ENCODE measurements at regions not wholly inside any gene's neighbourhood (a gene's known extent, or its start where the extent isn't known, plus 50 kb on each side); places are given as distances from the start of the nearest gene placed in this dataset.
A peak's percentile ranks its signal among the peaks of the same experiment; 100 is the strongest.

DNA sequence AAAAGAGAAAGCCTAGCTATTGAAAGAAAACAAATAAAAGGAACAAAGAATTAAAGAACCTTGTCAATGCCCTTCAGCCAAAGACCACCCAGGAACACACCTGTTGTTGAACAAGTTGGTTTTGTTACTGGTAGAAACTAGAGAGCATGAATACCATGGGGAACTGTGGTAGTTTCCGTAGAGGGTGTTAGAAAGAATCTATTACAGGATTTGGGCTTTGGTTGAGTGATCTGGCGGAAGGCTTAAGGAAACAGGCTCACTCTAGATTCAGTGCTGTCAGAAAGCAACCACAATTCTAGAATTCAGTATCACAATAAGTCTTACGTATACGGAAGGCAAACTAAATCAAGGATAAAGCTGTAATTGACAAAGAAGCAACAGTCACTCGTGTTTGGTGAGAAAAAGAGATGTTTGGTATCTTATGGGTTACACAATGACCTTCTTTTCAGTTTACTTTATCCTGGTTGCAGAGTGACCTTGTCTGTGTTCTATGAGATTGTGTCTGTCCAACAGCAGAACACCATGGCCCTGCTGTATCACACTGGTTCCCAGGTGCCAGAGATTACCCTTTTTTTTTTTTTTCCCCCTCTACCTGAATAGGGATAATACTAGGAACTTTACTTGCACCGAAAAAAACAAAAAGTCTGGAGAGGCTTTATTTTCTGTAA is 265.9 kb downstream of the SHQ1 start:
- WGBS (ENCODE audit: insufficient coverage, low coverage, low lambda C conversion rate, missing lambda C conversion rate) = 19% methylated on average over 6 of the region's 6 CpGs
- H3K27me3 ChIP-seq = no peaks in the 10 kb centered on the region
- intact Hi-C loops (cut with DNase I) = no loop called here
- no peaks in the 10 kb centered on the region for H3K9me3 ChIP-seq
- H3K4me3 ChIP-seq = no peak overlapping the region
- H3K27ac ChIP-seq = peak overlapping the region in 2 of 3 donors; percentile 38 to 63
- no peaks in the 10 kb centered on the region for H3K36me3 ChIP-seq
- ATAC-seq (peak; percentile 96 to 99 (median 98)), DNase-seq (peak in 1 of 3 donors; percentile 57)
- H3K4me1 ChIP-seq = peaks cover 0 to 15% (median 4%) of the 10 kb centered on the region in 4 donors
- TF ChIP-seq, protein P1, sequence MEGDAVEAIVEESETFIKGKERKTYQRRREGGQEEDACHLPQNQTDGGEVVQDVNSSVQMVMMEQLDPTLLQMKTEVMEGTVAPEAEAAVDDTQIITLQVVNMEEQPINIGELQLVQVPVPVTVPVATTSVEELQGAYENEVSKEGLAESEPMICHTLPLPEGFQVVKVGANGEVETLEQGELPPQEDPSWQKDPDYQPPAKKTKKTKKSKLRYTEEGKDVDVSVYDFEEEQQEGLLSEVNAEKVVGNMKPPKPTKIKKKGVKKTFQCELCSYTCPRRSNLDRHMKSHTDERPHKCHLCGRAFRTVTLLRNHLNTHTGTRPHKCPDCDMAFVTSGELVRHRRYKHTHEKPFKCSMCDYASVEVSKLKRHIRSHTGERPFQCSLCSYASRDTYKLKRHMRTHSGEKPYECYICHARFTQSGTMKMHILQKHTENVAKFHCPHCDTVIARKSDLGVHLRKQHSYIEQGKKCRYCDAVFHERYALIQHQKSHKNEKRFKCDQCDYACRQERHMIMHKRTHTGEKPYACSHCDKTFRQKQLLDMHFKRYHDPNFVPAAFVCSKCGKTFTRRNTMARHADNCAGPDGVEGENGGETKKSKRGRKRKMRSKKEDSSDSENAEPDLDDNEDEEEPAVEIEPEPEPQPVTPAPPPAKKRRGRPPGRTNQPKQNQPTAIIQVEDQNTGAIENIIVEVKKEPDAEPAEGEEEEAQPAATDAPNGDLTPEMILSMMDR (IDR thresholded peaks at IDR 0.05) = no peak
- TF ChIP-seq POLR2A (IDR thresholded peaks at IDR 0.05) = no peak

DNA sequence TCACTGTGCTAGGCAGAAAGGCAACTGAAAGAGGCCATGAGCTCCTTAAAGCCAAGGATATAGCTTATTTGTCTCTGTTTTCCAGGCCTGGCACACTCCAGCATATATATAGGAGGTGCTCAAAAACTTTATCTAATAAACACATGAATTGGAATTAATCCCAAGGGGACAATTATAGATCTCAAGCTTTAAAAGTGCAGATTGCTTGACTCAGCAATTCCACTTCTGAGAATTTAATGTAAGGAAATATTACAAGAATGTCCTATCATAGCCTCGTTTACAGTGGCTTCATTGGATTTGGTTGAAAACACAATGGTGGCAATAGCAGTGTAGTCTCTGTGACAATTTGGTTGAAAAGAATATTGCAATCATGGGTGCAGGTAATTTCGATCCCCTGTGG is 267.3 kb downstream of the SHQ1 start:
- DNase-seq (no peak), ATAC-seq (no peak)
- H3K27ac ChIP-seq = no peak overlapping the region
- H3K4me3 ChIP-seq = no peak overlapping the region
- H3K4me1 ChIP-seq = peaks cover 0 to 15% (median 4%) of the 10 kb centered on the region in 4 donors
- H3K9me3 ChIP-seq = no peaks in the 10 kb centered on the region
- H3K36me3 ChIP-seq = no peaks in the 10 kb centered on the region
- intact Hi-C loops (cut with DNase I) = no loop called here
- WGBS (ENCODE audit: insufficient coverage, low coverage, low lambda C conversion rate, missing lambda C conversion rate) = 89% methylated on average over 2 of the region's 2 CpGs
- TF ChIP-seq, protein P1 (IDR thresholded peaks at IDR 0.05) = no peak
- TF ChIP-seq POLR2A (IDR thresholded peaks at IDR 0.05) = no peak
- no peaks in the 10 kb centered on the region for H3K27me3 ChIP-seq

DNA sequence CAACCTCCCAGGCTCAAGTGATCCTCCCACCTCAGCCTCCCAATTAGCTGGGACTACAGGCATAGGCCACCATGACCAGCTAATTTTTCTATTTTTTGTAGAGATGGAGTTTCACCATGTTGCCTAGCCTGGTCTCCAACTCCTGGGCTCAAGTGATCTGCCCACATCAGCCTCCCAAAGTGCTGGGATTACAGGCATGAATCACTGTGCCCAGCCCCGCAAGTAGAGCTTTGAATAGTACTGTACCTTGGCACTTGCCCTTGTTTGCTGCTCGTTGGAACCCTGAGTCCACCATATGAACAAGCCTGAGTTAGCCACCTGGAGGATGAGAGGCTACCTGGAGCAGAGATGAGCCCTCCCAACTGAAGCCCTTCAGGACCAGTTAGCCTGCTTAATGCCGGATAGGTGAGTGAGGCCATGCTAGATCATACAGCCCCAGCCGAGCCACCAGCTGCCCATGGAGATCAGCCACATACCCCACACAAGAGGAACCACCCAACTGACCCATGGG is 267.9 kb downstream of the SHQ1 start:
- Histone ChIP-seq H3K4me3 (no peak overlapping the region), H3K27me3 (no peaks in the 10 kb centered on the region), H3K9me3 (no peaks in the 10 kb centered on the region), H3K36me3 (no peaks in the 10 kb centered on the region), H3K4me1 (peaks cover 0 to 15% (median 4%) of the 10 kb centered on the region in 4 donors), H3K27ac (no peak overlapping the region)
- intact Hi-C loops (cut with DNase I) = no loop called here
- WGBS (ENCODE audit: insufficient coverage, low coverage, low lambda C conversion rate, missing lambda C conversion rate) = 50% methylated on average over 2 of the region's 4 CpGs
- DNase-seq (no peak), ATAC-seq (no peak)
- TF ChIP-seq POLR2A (IDR thresholded peaks at IDR 0.05) = no peak
- TF ChIP-seq, protein P1 (IDR thresholded peaks at IDR 0.05) = no peak

DNA sequence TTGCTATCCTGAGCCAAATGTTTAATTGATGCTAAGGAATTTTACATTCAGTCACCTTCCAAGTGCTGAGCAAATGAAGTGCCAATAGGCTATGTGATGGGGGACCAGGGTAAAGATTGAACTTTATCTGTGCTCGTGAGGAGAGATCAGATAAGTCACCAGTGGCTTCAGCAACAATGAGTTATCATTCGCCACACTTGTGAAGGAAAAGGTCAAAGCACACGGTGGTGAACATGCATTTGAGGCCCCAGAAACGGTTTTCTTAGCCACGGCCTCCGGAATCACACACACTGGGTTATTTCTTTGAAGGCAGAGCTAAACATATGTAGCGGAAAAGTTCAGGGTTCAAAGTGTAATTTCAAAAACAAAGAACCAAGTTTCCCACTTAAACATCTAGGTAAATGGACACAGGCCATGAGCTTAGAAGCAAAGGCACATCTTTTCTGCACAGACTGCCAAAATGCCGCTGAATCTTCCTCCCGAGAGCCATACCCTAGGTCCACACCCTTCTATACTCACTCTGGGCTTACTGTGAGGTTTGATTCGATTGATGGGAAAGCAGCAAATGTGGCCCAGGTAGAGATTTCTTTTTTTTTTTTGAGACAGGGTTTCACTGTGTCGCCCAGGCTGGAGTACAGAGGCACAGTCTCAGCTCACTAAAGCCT is 268.5 kb downstream of the SHQ1 start:
- no peaks in the 10 kb centered on the region for H3K27me3 ChIP-seq
- H3K4me1 ChIP-seq = peaks cover 0 to 15% (median 4%) of the 10 kb centered on the region in 4 donors
- intact Hi-C loops (cut with DNase I) = no loop called here
- no peak overlapping the region for H3K27ac ChIP-seq
- DNase-seq (no peak), ATAC-seq (no peak)
- WGBS (ENCODE audit: insufficient coverage, low coverage, low lambda C conversion rate, missing lambda C conversion rate) = 81% methylated on average over 10 of the region's 11 CpGs
- no peaks in the 10 kb centered on the region for H3K36me3 ChIP-seq
- H3K9me3 ChIP-seq = no peaks in the 10 kb centered on the region
- H3K4me3 ChIP-seq = no peak overlapping the region
- TF ChIP-seq, protein P1 (IDR thresholded peaks at IDR 0.05) = no peak
- no peak for TF ChIP-seq POLR2A (IDR thresholded peaks at IDR 0.05)

All from right lobe of liver (tissue), 6 donors.